PC-9 (cell line): ENCODE measurements at regions not wholly inside any gene's neighbourhood (a gene's known extent, or its start where the extent isn't known, plus 50 kb on each side); places are given as distances from the start of the nearest gene placed in this dataset.

Source experiments
- BruUV-seq: library from RNA; stranded (reverse); fragments of 400-500 nt; replicated peaks from 2 replicates; lab custom pipeline; 2021; lab: Mats Ljungman, UMichigan
- CTCF ChIA-PET: fragments of 300-600 bp; sonication (Branson Sonifier 250); formaldehyde crosslinking; loops from one replicate; lab custom pipeline; 2022; ENCODE audit warnings: antibody characterized with exemption; lab: Charles Lee
- POLR2A ChIA-PET: fragments of 300-600 bp; sonication (Branson Sonifier 250); formaldehyde crosslinking; loops from one replicate; lab custom pipeline; 2022; ENCODE audit warnings: antibody characterized with exemption; ENCODE audit not compliant: unreplicated experiment; lab: Charles Lee
- DNase-seq, 2 experiments: peaks; one replicate each; pipeline versions ENCODE4 v3.0.0 to v3.0.0-alpha.2; 2015 to 2022; ENCODE audit warnings: mixed read lengths in 1 of 2
- H2AFZ ChIP-seq: fragments of 200-600 bp; sonication (generic); 2 replicates; pipeline ENCODE4 v1.8.1; 2017; ENCODE audit warnings: antibody characterized with exemption
- H3F3A ChIP-seq: fragments of 200-600 bp; sonication (generic); 2 replicates; pipeline ENCODE4 v1.8.1; 2017; ENCODE audit warnings: antibody characterized with exemption, mild to moderate bottlenecking, low read depth; ENCODE audit not compliant: insufficient read depth
- H3K27ac ChIP-seq: fragments of 200-600 bp; sonication (generic); 2 replicates; pipeline ENCODE4 v1.6.1; 2016; ENCODE audit warnings: mixed run types
- H3K27me3 ChIP-seq: fragments of 200-600 bp; sonication (generic); 2 replicates; pipeline ENCODE4 v1.6.1; 2016; ENCODE audit warnings: low read depth, mixed run types; ENCODE audit not compliant: insufficient read depth
- H3K36me3 ChIP-seq: fragments of 200-600 bp; sonication (generic); 2 replicates; pipeline ENCODE4 v1.6.1; 2016; ENCODE audit warnings: low read depth, mixed run types
- H3K4me1 ChIP-seq: fragments of 200-600 bp; sonication (generic); replicated peaks from 2 replicates; pipeline ENCODE4 v1.6.1; 2016; ENCODE audit warnings: mixed run types; ENCODE audit not compliant: insufficient read depth
- H3K4me2 ChIP-seq: fragments of 200-600 bp; sonication (generic); 2 replicates; pipeline ENCODE4 v1.6.1; 2017; ENCODE audit warnings: mixed run types
- H3K4me3 ChIP-seq: fragments of 200-600 bp; sonication (generic); 2 replicates; pipeline ENCODE4 v1.6.1; 2016; ENCODE audit warnings: mixed run types
- H3K79me2 ChIP-seq: fragments of 200-600 bp; sonication (generic); 2 replicates; pipeline ENCODE4 v1.6.1; 2017; ENCODE audit warnings: low read depth, mixed run types
- H3K9me2 ChIP-seq: fragments of 200-600 bp; sonication (generic); 2 replicates; pipeline ENCODE4 v1.8.1; 2017; ENCODE audit warnings: mild to moderate bottlenecking; ENCODE audit not compliant: insufficient read depth
- H3K9me3 ChIP-seq: fragments of 200-600 bp; sonication (generic); 2 replicates; pipeline ENCODE4 v1.8.1; 2016; ENCODE audit warnings: low read depth; ENCODE audit not compliant: insufficient read depth
- H4K20me1 ChIP-seq: fragments of 200-600 bp; sonication (generic); 2 replicates; pipeline ENCODE4 v1.8.1; 2017; ENCODE audit not compliant: insufficient read depth
- EZH2 ChIP-seq: fragments of 200-600 bp; sonication (generic); IDR thresholded peaks from 2 replicates; pipeline ENCODE4 v1.8.0; 2017; ENCODE audit warnings: antibody characterized with exemption, low read depth
- intact Hi-C: fragments of 100-400 bp; cut with micrococcal nuclease; formaldehyde crosslinking; loops from one replicate; pipeline ENCODE4 v1.10.0; 2022; ENCODE audit not compliant: unreplicated experiment
- TF ChIP-seq, protein P1 (sequence below): fragments of 200-600 bp; sonication (generic); conservative IDR thresholded peaks from 2 replicates; pipeline ENCODE4 v1.6.1; 2017; ENCODE audit warnings: mixed run types, antibody characterized with exemption, mild to moderate bottlenecking, moderate library complexity

DNA sequence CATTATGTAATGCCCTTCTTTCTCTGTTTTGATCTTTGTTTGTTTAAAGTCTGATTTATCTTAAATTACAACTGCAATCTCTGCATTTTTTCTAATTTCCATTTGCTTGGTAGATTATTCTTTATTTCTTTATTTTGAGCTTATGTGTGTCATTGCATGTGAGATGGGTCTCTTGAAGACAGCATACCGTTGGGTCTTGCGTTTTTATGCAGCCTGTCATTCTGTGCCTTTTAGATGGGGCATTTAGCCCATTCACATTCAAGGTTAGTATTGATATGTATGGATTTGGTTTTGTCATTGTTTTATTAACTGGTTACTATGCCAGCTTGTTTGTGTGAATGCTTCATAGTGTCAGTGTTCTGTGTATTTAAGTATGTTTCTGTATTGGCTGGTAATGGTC is 84.9 kb upstream of the HMGCLL1 start:
- POLR2A ChIA-PET: no interaction called here
- CTCF ChIA-PET: interaction anchor here (0.6 kb wide), 1 partner anchor 12 kb away, joined by 4 read pairs; no protein-coding TSS in a partner anchor
- Histone ChIP-seq H3K4me1 (peaks cover 9% of the 10 kb centered on the region; the same call in 1 of the 2 replicates), H3K79me2 (no peaks in the 10 kb centered on the region), H3K4me2 (no peak overlapping the region), H3K4me3 (no peak overlapping the region), H3K27me3 (no peaks in the 10 kb centered on the region), H3K9me3 (no peaks in the 10 kb centered on the region), H3K9me2 (no peaks in the 10 kb centered on the region; the same call in 1 of the 2 replicates), H2AFZ (no peak overlapping the region), H3K36me3 (no peaks in the 10 kb centered on the region), H4K20me1 (no peaks in the 10 kb centered on the region), H3F3A (no peaks in the 10 kb centered on the region), H3K27ac (no peak overlapping the region)
- TF ChIP-seq, protein P1, sequence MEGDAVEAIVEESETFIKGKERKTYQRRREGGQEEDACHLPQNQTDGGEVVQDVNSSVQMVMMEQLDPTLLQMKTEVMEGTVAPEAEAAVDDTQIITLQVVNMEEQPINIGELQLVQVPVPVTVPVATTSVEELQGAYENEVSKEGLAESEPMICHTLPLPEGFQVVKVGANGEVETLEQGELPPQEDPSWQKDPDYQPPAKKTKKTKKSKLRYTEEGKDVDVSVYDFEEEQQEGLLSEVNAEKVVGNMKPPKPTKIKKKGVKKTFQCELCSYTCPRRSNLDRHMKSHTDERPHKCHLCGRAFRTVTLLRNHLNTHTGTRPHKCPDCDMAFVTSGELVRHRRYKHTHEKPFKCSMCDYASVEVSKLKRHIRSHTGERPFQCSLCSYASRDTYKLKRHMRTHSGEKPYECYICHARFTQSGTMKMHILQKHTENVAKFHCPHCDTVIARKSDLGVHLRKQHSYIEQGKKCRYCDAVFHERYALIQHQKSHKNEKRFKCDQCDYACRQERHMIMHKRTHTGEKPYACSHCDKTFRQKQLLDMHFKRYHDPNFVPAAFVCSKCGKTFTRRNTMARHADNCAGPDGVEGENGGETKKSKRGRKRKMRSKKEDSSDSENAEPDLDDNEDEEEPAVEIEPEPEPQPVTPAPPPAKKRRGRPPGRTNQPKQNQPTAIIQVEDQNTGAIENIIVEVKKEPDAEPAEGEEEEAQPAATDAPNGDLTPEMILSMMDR: no peak
- no peak for TF ChIP-seq EZH2
- no peak for DNase-seq
- BruUV-seq: no TSS peak
- intact Hi-C loops: no loop called here

DNA sequence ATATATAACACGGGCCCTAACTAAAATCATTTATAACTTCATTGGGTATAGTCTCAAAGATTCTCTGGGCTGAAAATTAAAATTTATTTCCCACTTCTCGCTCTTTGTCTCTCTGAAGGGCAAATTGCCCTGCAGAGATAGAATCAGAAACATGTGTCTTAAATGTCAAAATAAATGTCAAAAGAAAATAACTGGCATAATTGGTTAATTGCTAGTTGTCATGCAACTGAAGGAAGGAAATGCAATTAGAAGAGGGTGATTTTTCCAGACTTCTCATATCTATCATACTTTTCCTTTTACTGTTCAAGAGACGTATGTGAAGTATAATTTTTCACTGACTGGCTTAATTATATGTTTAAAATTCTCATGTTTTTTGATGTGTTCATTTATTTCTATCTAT is 80.3 kb upstream of the HMGCLL1 start:
- no peak overlapping the region for H2AFZ ChIP-seq
- no peaks in the 10 kb centered on the region for H3K9me2 ChIP-seq
- no peaks in the 10 kb centered on the region for H3K27me3 ChIP-seq
- H3K36me3 ChIP-seq: no peaks in the 10 kb centered on the region
- no peak overlapping the region for H3K4me2 ChIP-seq
- no peaks in the 10 kb centered on the region for H3K4me1 ChIP-seq
- no peak overlapping the region for H3K27ac ChIP-seq
- BruUV-seq: no TSS peak
- no peaks in the 10 kb centered on the region; the same call in 1 of the 2 replicates for H3K9me3 ChIP-seq
- no peak overlapping the region for H3K4me3 ChIP-seq
- intact Hi-C loops: no loop called here
- CTCF ChIA-PET: no interaction called here
- no peaks in the 10 kb centered on the region for H3F3A ChIP-seq
- no peak for DNase-seq
- TF ChIP-seq, protein P1: no peak
- no peak for TF ChIP-seq EZH2
- POLR2A ChIA-PET: no interaction called here
- H4K20me1 ChIP-seq: no peaks in the 10 kb centered on the region
- no peaks in the 10 kb centered on the region for H3K79me2 ChIP-seq

DNA sequence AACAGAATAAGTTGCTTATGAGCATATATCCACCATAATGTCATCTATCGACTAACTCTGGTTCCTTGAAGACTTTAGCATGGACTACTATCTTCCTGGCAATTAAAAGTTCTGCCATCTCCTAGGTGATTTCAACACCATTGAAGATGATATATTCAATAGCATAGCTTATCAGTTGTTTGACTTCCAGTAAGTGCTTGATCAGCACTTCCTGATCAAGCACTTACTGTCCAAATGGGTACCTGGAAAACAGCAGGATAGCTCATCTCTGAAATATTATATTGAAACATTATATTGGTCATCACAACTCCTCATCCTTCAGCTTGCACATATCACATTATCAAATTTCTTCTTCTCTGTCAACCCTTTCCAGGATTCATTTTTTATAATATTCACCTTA is 75.5 kb upstream of the HMGCLL1 start:
- Histone ChIP-seq H3K79me2 (no peaks in the 10 kb centered on the region), H2AFZ (no peak overlapping the region), H3F3A (no peaks in the 10 kb centered on the region), H4K20me1 (no peaks in the 10 kb centered on the region), H3K4me3 (no peak overlapping the region), H3K4me1 (no peaks in the 10 kb centered on the region), H3K27ac (no peak overlapping the region), H3K36me3 (no peaks in the 10 kb centered on the region), H3K27me3 (no peaks in the 10 kb centered on the region), H3K4me2 (no peak overlapping the region), H3K9me2 (no peaks in the 10 kb centered on the region), H3K9me3 (no peaks in the 10 kb centered on the region; the same call in 1 of the 2 replicates)
- intact Hi-C loops: no loop called here
- no TSS peak for BruUV-seq
- POLR2A ChIA-PET: no interaction called here
- CTCF ChIA-PET: no interaction called here
- no peak for DNase-seq
- TF ChIP-seq EZH2: no peak
- TF ChIP-seq, protein P1: no peak
